HUDEP-2 (cell line): ENCODE measurements at regions not wholly inside any gene's neighbourhood (a gene's known extent, or its start where the extent isn't known, plus 50 kb on each side); places are given as distances from the start of the nearest gene placed in this dataset.
A peak's percentile ranks its signal among the peaks of the same experiment; 100 is the strongest.
"Not testable (repeated sequence)": the region's sequence is repeated elsewhere in the genome, so short reads cannot be mapped to it uniquely, and the experiment has no call there.

Experiments used
- DNase-seq, 76 experiments: peaks; one replicate each; lab custom pipeline; 2025; ENCODE audit not compliant: unreplicated experiment in 76 of 76; lab: John Stamatoyannopoulos, UW

GRCh38 chrX:42020225-42020624 is 96.9 kb upstream of the CASK start:
- DNase-seq = no peak

GRCh38 chrX:42017971-42018370 is 94.6 kb upstream of the CASK start:
- no peak for DNase-seq

- no peak for DNase-seq
These were observed 77.5 kb upstream of the CASK start for GRCh38 chrX:42000836-42001235.

- no peak for DNase-seq
These were observed 61.3 kb upstream of the CASK start for GRCh38 chrX:41984628-41985027.

GRCh38 chrX:41982953-41983352 is 59.6 kb upstream of the CASK start:
- DNase-seq = peak in 26 of 76 experiments; percentile 0 to 63 (median 8)

GRCh38 chrX:41981481-41982013 is 58.2 kb upstream of the CASK start:
- no peak for DNase-seq

- not testable (repeated sequence) for DNase-seq
These were observed 51.3 kb upstream of the CASK start for GRCh38 chrX:41974677-41975076.

GRCh38 chrX:41973208-41973607 is 49.9 kb upstream of the CASK start:
- no peak for DNase-seq
